Spleen (tissue), 11 donors: ENCODE measurements at regions not wholly inside any gene's neighbourhood (a gene's known extent, or its start where the extent isn't known, plus 50 kb on each side); places are given as distances from the start of the nearest gene placed in this dataset.
"Not testable (repeated sequence)": the region's sequence is repeated elsewhere in the genome, so short reads cannot be mapped to it uniquely, and the experiment has no call there.

Source experiments
- DNase-seq: peaks from one replicate; pipeline ENCODE4 v3.0.0-alpha.2; 2020
- H3K27ac ChIP-seq, 8 donors: fragments of 200-600 bp; sonication (generic) in 7 of 8; 1 replicate in 4 of 8; 2 replicates in 4 of 8; pipeline versions ENCODE4 v1.5.0 to v1.8.0; 2016 to 2021; ENCODE audit warnings: inconsistent platforms in 4 of 8, mild to moderate bottlenecking in 4 of 8, moderate library complexity in 1 of 8
- H3K27me3 ChIP-seq, 7 donors: fragments of 200-600 bp; sonication (generic) in 6 of 7; replicated peaks in 1 of 7; 1 replicate in 4 of 7; 2 replicates in 3 of 7; pipeline versions ENCODE4 v1.5.0 to v1.8.0; 2016 to 2021; ENCODE audit warnings: inconsistent platforms in 3 of 7, mild to moderate bottlenecking in 1 of 7
- H3K36me3 ChIP-seq, 6 donors: fragments of 200-600 bp; sonication (generic) in 5 of 6; 1 replicate in 4 of 6; 2 replicates in 2 of 6; pipeline versions ENCODE4 v1.5.0 to v1.8.0; 2016 to 2021; ENCODE audit warnings: inconsistent platforms in 2 of 6
- H3K4me1 ChIP-seq, 6 donors: fragments of 200-600 bp; sonication (generic) in 5 of 6; 1 replicate in 3 of 6; 2 replicates in 3 of 6; pipeline versions ENCODE4 v1.5.0 to v1.8.0; 2016 to 2021; ENCODE audit warnings: inconsistent platforms in 3 of 6
- H3K4me3 ChIP-seq, 8 donors: fragments of 200-600 bp; sonication (generic) in 7 of 8; 1 replicate in 4 of 8; 2 replicates in 4 of 8; pipeline versions ENCODE4 v1.5.0 to v1.8.0; 2016 to 2021; ENCODE audit warnings: inconsistent platforms in 4 of 8, mild to moderate bottlenecking in 4 of 8, moderate library complexity in 2 of 8
- H3K9me3 ChIP-seq, 8 donors: fragments of 200-600 bp; sonication (generic) in 7 of 8; 1 replicate in 4 of 8; 2 replicates in 4 of 8; pipeline versions ENCODE4 v1.5.0 to v1.8.0; 2016 to 2021; ENCODE audit warnings: inconsistent platforms in 4 of 8
- CTCF ChIP-seq, 11 experiments: fragments of 200-600 bp in 7 of 11; fragments of 450-650 bp in 4 of 11; sonication (generic) in 4 of 11; IDR thresholded peaks in 8 of 11; conservative IDR thresholded peaks in 3 of 11; 1 replicate in 7 of 11; 2 replicates in 4 of 11; pipeline versions ENCODE4 v1.4.0 to v1.8.0; 2016 to 2021; ENCODE audit warnings: antibody characterized with exemption in 11 of 11, inconsistent platforms in 4 of 11, mild to moderate bottlenecking in 1 of 11
- POLR2A ChIP-seq, 3 donors: fragments of 450-650 bp; IDR thresholded peaks; one replicate each; pipeline ENCODE4 v1.5.1; 2017; ENCODE audit warnings: antibody characterized with exemption in 3 of 3, mild to moderate bottlenecking in 1 of 3
- POLR2AphosphoS5 ChIP-seq, 3 donors: sonication (generic); formaldehyde crosslinking; IDR thresholded peaks; one replicate each; pipeline ENCODE4 v1.5.1; 2017; ENCODE audit warnings: antibody characterized with exemption in 3 of 3
- WGBS, 5 donors: extraction: QIAGEN DNeasy Blood & Tissue Kit in 3 of 5; methylation state at CpG; one replicate each; pipeline versions ENCODE4 v1.1.5 to v1.1.7; 2013 to 2018; 5-methylcytosine and 5-hydroxymethylcytosine counted together
- intact Hi-C: fragments of 100-400 bp; cut with DNase I; formaldehyde crosslinking; loops from one replicate; pipeline ENCODE4 v1.15.0; 2023; ENCODE audit warnings: low total_unique reads
- donor health status: healthy with polysubstance abuse.
- donor health status: DM: no; HTN: no; CAD: no; lungs with moderate emphysema.
- donor health status: DM: no; HTN: no; CAD: no.
- donor health status: Bipolar disorder and iron deficiency.
- donor health status: healthy.
- donor health status: DM: no; HTN: no; CAD: no.
- donor health status: DM: yes; HTN: yes; CAD: no.

- Histone ChIP-seq H3K36me3 (no peaks in the 10 kb centered on the region), H3K4me1 (peaks cover 0 to 17% (median 8%) of the 10 kb centered on the region in 6 donors), H3K9me3 (peaks cover 0 to 3% (median under 1%) of the 10 kb centered on the region in 8 donors), H3K27ac (no peak overlapping the region), H3K4me3 (no peak overlapping the region), H3K27me3 (peaks cover 0 to 37% (median 0%) of the 10 kb centered on the region in 7 donors)
- intact Hi-C loops: no loop called here
- peak; percentile 43 for DNase-seq
- no peak for TF ChIP-seq POLR2A (IDR thresholded peaks at IDR 0.05)
- no peak for TF ChIP-seq POLR2AphosphoS5 (IDR thresholded peaks at IDR 0.05)
- 59 to 79% (median 67%) methylated on average over 7 of the region's 7 CpGs for WGBS, 5 donors
Measured at GRCh38 chr11:64437426-64437825, 78.5 kb downstream of the RPS6KA4 start.

GRCh38 chr11:64438986-64439771, 80.2 kb downstream of the RPS6KA4 start:
- intact Hi-C loops: no loop called here
- H3K4me1 ChIP-seq: peaks cover 0 to 18% (median 11%) of the 10 kb centered on the region in 6 donors
- H3K9me3 ChIP-seq: no peaks in the 10 kb centered on the region
- H3K36me3 ChIP-seq: no peaks in the 10 kb centered on the region
- H3K27ac ChIP-seq: no peak overlapping the region
- no peak for TF ChIP-seq POLR2A (IDR thresholded peaks at IDR 0.05)
- no peak for TF ChIP-seq POLR2AphosphoS5 (IDR thresholded peaks at IDR 0.05)
- no peak for TF ChIP-seq CTCF (IDR thresholded peaks at IDR 0.05 in 8 of 11, conservative IDR thresholded peaks at IDR 0.05 in 3 of 11)
- no peak overlapping the region for H3K4me3 ChIP-seq
- DNase-seq: peak; percentile 65
- H3K27me3 ChIP-seq: peaks cover 0 to 37% (median 0%) of the 10 kb centered on the region in 7 donors
- 57 to 66% (median 62%) methylated on average over 20 to 22 of the region's 22 CpGs for WGBS, 5 donors

- H3K36me3 ChIP-seq, H3K4me3 ChIP-seq, H3K9me3 ChIP-seq, intact Hi-C loops, H3K27ac ChIP-seq: not testable (repeated sequence)
- Histone ChIP-seq H3K4me1 (peaks cover 0 to 18% (median 11%) of the 10 kb centered on the region in 6 donors), H3K27me3 (peaks cover 0 to 37% (median 0%) of the 10 kb centered on the region in 7 donors)
- WGBS, 5 donors: 74 to 88% (median 84%) methylated on average over 8 of the region's 8 CpGs
- DNase-seq: peak; percentile 6
Measured at GRCh38 chr11:64439772-64440491, 81.0 kb downstream of the RPS6KA4 start.

GRCh38 chr11:64441127-64441526, 82.2 kb downstream of the RPS6KA4 start:
- DNase-seq: peak; percentile 30
- no peaks in the 10 kb centered on the region for H3K9me3 ChIP-seq
- peaks cover 0 to 35% (median 0%) of the 10 kb centered on the region in 7 donors for H3K27me3 ChIP-seq
- H3K4me3 ChIP-seq: no peak overlapping the region
- H3K27ac ChIP-seq: no peak overlapping the region
- 60 to 66% (median 63%) methylated on average over 11 of the region's 11 CpGs for WGBS, 5 donors
- no peaks in the 10 kb centered on the region for H3K36me3 ChIP-seq
- peaks cover 0 to 18% (median 11%) of the 10 kb centered on the region in 6 donors for H3K4me1 ChIP-seq
- intact Hi-C loops: no loop called here
- no peak for TF ChIP-seq CTCF (IDR thresholded peaks at IDR 0.05 in 8 of 11, conservative IDR thresholded peaks at IDR 0.05 in 3 of 11)
- no peak for TF ChIP-seq POLR2AphosphoS5 (IDR thresholded peaks at IDR 0.05)
- TF ChIP-seq POLR2A (IDR thresholded peaks at IDR 0.05): no peak

- no peaks in the 10 kb centered on the region for H3K9me3 ChIP-seq
- no peak overlapping the region for H3K27ac ChIP-seq
- intact Hi-C loops: no loop called here
- TF ChIP-seq POLR2A (IDR thresholded peaks at IDR 0.05) (no peak), POLR2AphosphoS5 (IDR thresholded peaks at IDR 0.05) (no peak), CTCF (IDR thresholded peaks at IDR 0.05 in 8 of 11, conservative IDR thresholded peaks at IDR 0.05 in 3 of 11) (no peak)
- DNase-seq: peak; percentile 5
- WGBS, 5 donors: 78 to 86% (median 84%) methylated on average over 5 of the region's 5 CpGs
- H3K4me1 ChIP-seq: peaks cover 1 to 27% (median 17%) of the 10 kb centered on the region in 6 donors
- H3K4me3 ChIP-seq: no peak overlapping the region
- H3K27me3 ChIP-seq: peaks cover 0 to 18% (median 0%) of the 10 kb centered on the region in 7 donors
- no peaks in the 10 kb centered on the region for H3K36me3 ChIP-seq
Measured at GRCh38 chr11:64443001-64443400, 84.0 kb downstream of the RPS6KA4 start.
